ENCODE measurements at regions not wholly inside any gene's neighbourhood (a gene's known extent, or its start where the extent isn't known, plus 50 kb on each side); places are given as distances from the start of the nearest gene placed in this dataset.
A peak's percentile ranks its signal among the peaks of the same experiment; 100 is the strongest.

- no peak for DNase-seq (ENCODE audit: low spot score)
Measured at GRCh38 chr12:63319936-63320633, 169.1 kb upstream of the AVPR1A start.

GRCh38 chr12:63319386-63319785 lies 168.4 kb upstream of the AVPR1A start:
- DNase-seq (ENCODE audit: low spot score), result no peak

DNA sequence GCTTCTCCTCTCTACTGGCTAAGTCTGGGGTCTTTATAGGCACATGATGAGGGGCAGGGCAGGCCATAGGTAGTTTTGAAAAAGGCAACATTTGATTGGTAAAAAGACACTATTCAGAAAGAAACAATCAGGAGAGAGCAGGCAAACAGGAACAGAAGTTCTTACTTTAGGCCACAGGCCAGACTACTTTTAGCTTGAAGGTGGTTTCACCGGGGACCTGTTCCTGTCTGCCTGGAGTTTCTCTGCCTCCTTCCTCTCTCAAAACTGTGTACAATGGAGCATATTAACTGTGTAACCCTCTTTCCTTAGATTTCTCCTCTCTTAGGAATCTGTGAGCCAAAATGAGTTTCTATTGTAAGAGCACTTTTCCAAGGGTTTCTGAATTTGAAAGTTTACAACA lies 167.9 kb upstream of the AVPR1A start:
- no peak for DNase-seq (ENCODE audit: low spot score)

DNA sequence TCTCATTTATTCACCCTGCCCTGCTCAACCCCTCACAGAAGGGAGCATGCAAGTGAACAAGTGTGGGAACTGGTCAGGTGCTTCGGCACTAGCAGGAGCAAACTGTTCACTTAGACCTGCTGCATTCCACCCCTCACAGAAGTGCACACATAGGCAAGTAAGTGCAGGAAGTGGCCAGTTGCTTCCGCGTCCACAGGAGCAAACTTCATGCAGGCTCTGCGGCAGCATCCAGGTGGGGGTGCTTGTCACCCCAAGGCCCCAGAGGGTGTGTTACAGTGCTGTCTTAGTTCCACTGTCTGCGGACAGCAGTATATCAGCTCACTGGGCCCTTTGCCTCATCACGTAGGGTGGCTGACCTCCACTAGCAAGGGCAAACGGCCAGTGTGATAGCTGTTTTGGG lies 167.3 kb upstream of the AVPR1A start:
- no peak for DNase-seq (ENCODE audit: low spot score)

DNA sequence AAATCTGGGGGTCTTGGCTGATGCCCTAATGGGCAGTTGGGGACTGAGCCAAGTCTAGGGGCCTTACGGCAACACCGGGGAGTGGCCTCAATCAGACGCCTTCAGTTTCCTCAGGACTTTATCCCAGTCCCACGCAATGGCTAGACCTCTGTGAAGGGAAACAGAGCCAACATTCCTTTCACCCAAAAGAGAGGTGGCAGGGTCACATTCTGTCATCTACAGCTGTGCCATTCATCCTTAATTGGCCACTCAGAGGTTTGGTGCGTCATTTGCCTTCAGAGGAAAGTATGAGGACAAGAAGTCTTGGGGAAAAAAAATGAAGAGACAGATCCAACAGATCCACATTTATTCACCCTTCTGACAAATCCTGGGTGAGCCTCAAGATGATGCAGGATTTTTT lies 166.9 kb upstream of the AVPR1A start:
- no peak for DNase-seq (ENCODE audit: low spot score)

- no peak for DNase-seq (ENCODE audit: low spot score)
Measured at GRCh38 chr12:63317286-63317846, 166.4 kb upstream of the AVPR1A start.

DNA sequence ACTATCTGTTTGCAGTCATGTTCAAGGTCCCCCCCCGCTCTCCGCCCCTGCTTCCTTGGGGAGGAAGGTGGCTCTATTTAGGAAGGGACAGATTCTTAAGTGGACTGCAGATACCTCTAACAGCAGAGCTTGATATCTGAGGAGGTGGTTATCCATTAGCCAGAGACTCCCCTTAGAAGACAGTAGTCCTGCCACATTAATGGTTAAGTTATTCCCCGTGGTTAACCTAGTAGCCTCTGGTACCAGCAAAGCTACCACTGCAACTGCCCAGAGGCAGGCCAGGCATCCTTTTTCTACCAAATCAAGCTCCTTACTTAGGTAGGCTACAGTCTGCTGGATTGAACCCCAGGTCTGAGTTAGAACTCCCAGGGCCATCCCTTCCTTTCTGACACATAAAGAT lies 162.1 kb upstream of the AVPR1A start:
- no peak for DNase-seq (ENCODE audit: low spot score)

DNA sequence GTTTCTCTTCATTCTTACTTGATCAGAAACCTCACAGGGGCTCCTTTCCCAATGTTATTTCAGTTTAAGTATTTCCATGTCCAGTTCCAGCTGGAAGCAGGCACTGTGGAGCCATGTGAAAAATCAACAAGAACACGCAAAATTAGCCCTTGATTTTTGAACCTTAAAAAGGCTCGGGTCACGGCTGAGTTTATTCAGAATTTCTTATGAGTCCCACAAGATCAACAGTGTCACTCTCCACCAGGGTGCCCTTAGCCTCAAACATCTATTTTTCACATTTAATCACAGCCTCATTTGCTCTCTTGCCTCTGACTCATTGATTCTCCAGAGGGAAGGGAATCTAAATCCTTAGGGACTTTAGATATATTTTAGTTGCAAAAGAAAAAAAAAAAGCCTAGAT lies 157.7 kb upstream of the AVPR1A start:
- no peak for DNase-seq (ENCODE audit: low spot score)

DNA sequence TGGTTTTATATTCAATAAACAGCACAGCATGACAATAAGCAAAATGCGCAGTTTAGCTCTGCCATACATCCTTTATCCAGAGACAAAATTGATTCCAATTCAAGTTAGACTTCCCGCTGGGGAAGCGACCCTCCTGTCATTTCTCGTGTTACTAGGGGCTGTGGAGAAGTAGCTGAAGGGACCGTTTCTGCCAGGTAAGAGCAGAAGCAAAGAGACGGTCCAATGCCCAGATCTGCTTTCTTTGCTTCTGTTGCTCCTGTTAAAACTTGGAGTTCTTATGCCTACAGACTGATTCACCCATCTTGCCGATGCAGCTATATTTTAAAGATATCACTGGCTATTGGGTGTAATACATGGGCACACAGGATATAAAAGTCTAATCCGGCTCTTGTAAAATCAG lies 156.8 kb upstream of the AVPR1A start:
- no peak for DNase-seq (ENCODE audit: low spot score)

DNA sequence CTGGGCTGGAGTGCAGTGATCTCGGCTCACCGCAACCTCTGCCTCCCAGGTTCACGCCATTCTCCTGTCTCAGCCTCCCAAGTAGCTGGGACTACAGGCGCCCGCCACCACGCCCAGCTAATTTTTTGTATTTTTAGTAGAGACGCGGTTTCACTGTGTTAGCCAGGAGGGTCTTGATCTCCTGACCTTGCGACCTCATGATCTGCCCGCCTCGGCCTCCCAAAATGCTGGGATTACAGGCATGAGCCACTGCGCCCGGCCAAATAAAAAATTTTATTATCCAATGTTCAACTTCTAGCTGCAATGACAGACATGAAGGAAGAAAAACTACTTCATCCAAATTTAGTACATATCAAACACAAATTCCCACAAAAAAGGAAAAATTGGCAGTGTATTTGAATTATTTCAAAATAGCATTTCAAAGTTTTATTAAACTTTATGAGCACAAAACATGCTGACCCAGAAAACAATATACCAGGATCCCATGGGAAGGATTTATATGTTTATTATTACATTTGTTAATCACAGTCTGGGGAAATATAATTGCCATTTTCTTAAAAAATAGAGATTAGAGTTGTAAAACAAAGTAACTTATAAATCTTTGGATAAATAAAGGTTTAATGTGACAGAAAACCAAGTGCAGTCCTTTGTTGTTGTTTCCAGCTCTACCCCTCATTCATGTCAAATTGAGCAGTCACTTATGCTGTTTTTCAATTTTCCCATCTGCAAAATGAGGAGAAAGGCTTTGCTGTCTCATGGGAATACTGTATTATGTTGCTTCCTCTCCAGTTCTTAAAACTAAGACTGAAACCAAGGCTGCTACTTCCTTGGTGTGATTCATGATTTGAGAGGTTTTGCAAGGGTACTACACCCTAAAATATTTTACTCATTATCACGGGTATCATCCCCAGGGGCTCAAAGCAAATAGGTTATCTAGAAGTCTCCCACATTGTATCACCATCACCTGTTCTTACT lies 155.2 kb upstream of the AVPR1A start:
- no peak for DNase-seq (ENCODE audit: low spot score)

- DNase-seq (ENCODE audit: low spot score), result no peak
Measured at GRCh38 chr12:63304887-63305316, 153.9 kb upstream of the AVPR1A start.

DNA sequence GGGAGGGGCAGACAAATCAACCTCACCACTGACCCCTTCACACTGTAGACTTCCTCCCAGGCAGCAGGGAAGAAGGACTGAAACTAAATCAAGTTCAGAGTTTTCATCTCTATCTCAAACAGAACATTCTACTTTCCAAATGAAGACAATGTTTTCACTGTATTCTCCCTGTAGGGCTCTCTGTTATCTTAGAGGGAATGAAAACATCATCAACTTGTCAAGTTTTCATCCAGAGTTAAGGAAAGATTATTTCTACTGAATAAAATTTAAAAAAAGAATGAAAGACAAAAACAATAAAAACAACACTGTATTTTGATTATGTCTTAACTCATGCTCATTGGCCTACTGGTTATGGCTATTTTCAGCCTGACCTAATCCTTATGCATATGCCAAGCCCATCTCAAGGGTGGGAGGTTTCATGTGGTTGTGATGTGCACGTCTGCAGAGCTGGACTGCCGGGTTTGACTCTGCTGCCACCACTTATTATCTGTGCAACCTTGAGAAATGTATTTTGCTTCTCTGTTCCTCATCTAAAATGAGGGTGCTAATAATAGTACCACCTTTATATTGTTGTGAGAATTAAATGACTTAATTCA lies 152.0 kb upstream of the AVPR1A start:
- no peak for DNase-seq (ENCODE audit: low spot score)

DNA sequence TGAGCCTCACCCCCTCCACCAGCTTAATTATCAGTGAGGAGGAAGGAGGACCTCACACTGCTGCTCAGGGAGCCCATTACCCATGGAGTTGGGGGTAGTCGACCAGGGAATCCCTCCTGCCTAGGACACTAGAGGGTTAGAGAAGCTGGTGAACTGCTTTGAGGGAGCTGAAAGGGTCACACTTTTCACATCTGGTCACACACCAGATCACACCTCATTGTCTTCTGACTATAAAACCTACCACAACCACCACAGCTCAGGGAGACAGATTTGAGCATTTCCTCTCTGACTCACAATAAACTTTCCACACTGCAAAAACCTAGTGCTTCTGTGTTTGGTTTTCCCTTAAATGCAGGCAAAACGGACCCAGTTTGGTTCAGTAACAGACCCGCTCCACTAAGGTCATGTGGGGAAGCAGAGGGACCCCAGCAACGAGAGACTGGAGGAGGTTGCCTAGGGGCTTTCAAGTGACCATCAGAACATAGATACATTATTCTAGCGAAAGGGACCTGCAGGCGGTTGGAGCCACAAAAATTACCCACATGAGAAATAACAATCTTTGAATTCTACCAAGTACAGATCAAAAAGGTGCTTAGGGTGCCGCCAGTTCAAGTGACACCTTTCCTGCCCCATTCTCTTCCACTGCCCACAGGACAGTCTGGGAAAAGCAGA lies 151.4 kb upstream of the AVPR1A start:
- no peak for DNase-seq (ENCODE audit: low spot score)

DNA sequence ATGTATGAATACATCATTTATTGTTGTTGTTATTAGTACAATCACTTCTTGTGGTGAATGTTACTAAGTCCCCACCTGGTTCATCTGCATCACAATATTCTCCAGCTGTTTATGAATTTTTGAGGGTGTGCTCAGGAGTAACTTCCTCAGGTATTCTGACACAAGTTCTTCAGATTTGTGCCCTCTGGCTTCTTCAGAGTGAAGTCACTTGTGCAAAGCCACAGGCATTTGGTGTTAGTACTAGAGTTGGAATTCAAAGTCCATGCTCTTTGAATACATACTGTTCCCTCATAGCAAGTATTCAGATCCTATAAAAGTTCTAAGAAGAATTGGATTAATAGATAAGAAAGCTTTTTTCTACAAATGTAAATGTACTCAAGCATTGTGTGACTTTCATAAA lies 150.3 kb upstream of the AVPR1A start:
- no peak for DNase-seq (ENCODE audit: low spot score)

- no peak for DNase-seq (ENCODE audit: low spot score)
Measured at GRCh38 chr12:63298386-63298930, 147.5 kb upstream of the AVPR1A start.

- DNase-seq (ENCODE audit: low spot score), result no peak
Measured at GRCh38 chr12:63294327-63294632, 143.3 kb upstream of the AVPR1A start.

- DNase-seq (ENCODE audit: low spot score), result no peak
Measured at GRCh38 chr12:63292471-63293221, 141.6 kb upstream of the AVPR1A start.

GRCh38 chr12:63276537-63277365 lies 125.8 kb upstream of the AVPR1A start:
- DNase-seq (ENCODE audit: low spot score), result peak; percentile 29

- no peak for DNase-seq (ENCODE audit: low spot score)
Measured at GRCh38 chr12:63266988-63267387, 116.0 kb upstream of the AVPR1A start.

DNA sequence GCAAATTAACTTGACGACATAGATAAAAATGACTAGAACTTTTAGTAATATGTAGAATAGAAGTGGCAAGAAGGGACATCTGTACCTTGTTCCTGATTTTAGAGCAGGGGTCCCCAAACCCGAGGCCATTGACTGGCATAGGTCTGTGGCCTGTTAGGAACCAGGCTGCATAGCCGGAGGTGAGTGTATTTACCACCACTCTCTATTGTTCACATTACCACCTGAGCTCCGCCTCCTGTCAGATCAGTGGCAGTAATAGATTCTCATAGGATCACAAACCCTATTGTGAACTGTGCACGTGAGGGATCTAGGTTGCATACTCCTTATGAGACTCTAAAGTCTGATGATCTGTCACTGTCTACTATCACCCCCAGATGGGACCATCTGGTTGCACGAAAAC lies 113.6 kb upstream of the AVPR1A start:
- DNase-seq (ENCODE audit: low spot score), result no peak
